ENCODE measurements at regions not wholly inside any gene's neighbourhood (a gene's known extent, or its start where the extent isn't known, plus 50 kb on each side); places are given as distances from the start of the nearest gene placed in this dataset.

- in situ Hi-C loops (cut with HindIII; ENCODE audit: low sequenced_read_pairs): no loop called here
- TF ChIP-seq CTCF (IDR thresholded peaks at IDR 0.05; ENCODE audit: low read depth, low read length): no peak
- DNase-seq (ENCODE audit: low read depth, low spot score): no peak
- H3K4me3 ChIP-seq (ENCODE audit: low read depth, low read length): no peak overlapping the region
These were observed 107.7 kb downstream of the FAM53A start for GRCh38 chr4:1576304-1576960.

- no peak for TF ChIP-seq CTCF (IDR thresholded peaks at IDR 0.05; ENCODE audit: low read depth, low read length)
- in situ Hi-C loops (cut with HindIII; ENCODE audit: low sequenced_read_pairs): no loop called here
- no peak for DNase-seq (ENCODE audit: low read depth, low spot score)
- no peak overlapping the region for H3K4me3 ChIP-seq (ENCODE audit: low read depth, low read length)
These were observed 108.5 kb downstream of the FAM53A start for GRCh38 chr4:1575418-1576303.

GRCh38 chr4:1574601-1575417 lies 109.3 kb downstream of the FAM53A start:
- no peak for TF ChIP-seq CTCF (IDR thresholded peaks at IDR 0.05; ENCODE audit: low read depth, low read length)
- in situ Hi-C loops (cut with HindIII; ENCODE audit: low sequenced_read_pairs): no loop called here
- no peak overlapping the region for H3K4me3 ChIP-seq (ENCODE audit: low read depth, low read length)
- no peak for DNase-seq (ENCODE audit: low read depth, low spot score)

GRCh38 chr4:1573830-1574459 lies 110.2 kb downstream of the FAM53A start:
- in situ Hi-C loops (cut with HindIII; ENCODE audit: low sequenced_read_pairs): no loop called here
- no peak for DNase-seq (ENCODE audit: low read depth, low spot score)

GRCh38 chr4:1572964-1573720 lies 111.0 kb downstream of the FAM53A start:
- no peak for DNase-seq (ENCODE audit: low read depth, low spot score)
- in situ Hi-C loops (cut with HindIII; ENCODE audit: low sequenced_read_pairs): no loop called here
- TF ChIP-seq CTCF (IDR thresholded peaks at IDR 0.05; ENCODE audit: low read depth, low read length): no peak
- H3K4me3 ChIP-seq (ENCODE audit: low read depth, low read length): no peak overlapping the region

More at GRCh38 chr4:1573830-1574459, 110.2 kb downstream of the FAM53A start:
- H3K4me3 ChIP-seq (ENCODE audit: low read depth, low read length): no peak overlapping the region
- TF ChIP-seq CTCF (IDR thresholded peaks at IDR 0.05; ENCODE audit: low read depth, low read length): no peak

Data from astrocyte of the spinal cord (primary cell).